Endothelial cell (in vitro differentiated cells): ENCODE measurements at regions not wholly inside any gene's neighbourhood (a gene's known extent, or its start where the extent isn't known, plus 50 kb on each side); places are given as distances from the start of the nearest gene placed in this dataset.

ENCODE experiments used
- DNase-seq: peaks from one replicate; pipeline ENCODE4 v3.0.0; 2021; ENCODE audit warnings: low spot score
- H3K27ac Mint-ChIP-seq: one replicate; pipeline ENCODE4 v1.8.0; 2021; ENCODE audit warnings: mixed read lengths, inconsistent platforms; ENCODE audit not compliant: unreplicated experiment
- H3K27me3 Mint-ChIP-seq: one replicate; pipeline ENCODE4 v1.8.0; 2021; ENCODE audit warnings: mild to moderate bottlenecking, moderate library complexity, mixed read lengths, inconsistent platforms; ENCODE audit not compliant: unreplicated experiment
- H3K36me3 Mint-ChIP-seq: one replicate; pipeline ENCODE4 v1.8.0; 2021; ENCODE audit warnings: mild to moderate bottlenecking, low read depth, mixed read lengths, inconsistent platforms; ENCODE audit not compliant: unreplicated experiment
- H3K4me1 Mint-ChIP-seq: one replicate; pipeline ENCODE4 v1.8.0; 2021; ENCODE audit warnings: mild to moderate bottlenecking, mixed read lengths, inconsistent platforms; ENCODE audit not compliant: unreplicated experiment
- H3K4me3 Mint-ChIP-seq: one replicate; pipeline ENCODE4 v1.8.0; 2021; ENCODE audit warnings: mild to moderate bottlenecking, mixed read lengths, inconsistent platforms; ENCODE audit not compliant: unreplicated experiment
- H3K9me3 Mint-ChIP-seq: one replicate; pipeline ENCODE4 v1.8.0; 2021; ENCODE audit warnings: mixed read lengths, inconsistent platforms; ENCODE audit not compliant: unreplicated experiment
- TF ChIP-seq, protein P1 (sequence below): fragments of 200-600 bp; sonication (generic); IDR thresholded peaks from one replicate; pipeline ENCODE4 v1.5.0; 2021; ENCODE audit warnings: antibody characterized with exemption; ENCODE audit not compliant: unreplicated experiment

- peak; percentile 43 for DNase-seq
- H3K27ac Mint-ChIP-seq, result peak overlapping the region; percentile 18
Observed at GRCh38 chr21:31557421-31558188, 101.9 kb upstream of the SOD1 start.

DNA sequence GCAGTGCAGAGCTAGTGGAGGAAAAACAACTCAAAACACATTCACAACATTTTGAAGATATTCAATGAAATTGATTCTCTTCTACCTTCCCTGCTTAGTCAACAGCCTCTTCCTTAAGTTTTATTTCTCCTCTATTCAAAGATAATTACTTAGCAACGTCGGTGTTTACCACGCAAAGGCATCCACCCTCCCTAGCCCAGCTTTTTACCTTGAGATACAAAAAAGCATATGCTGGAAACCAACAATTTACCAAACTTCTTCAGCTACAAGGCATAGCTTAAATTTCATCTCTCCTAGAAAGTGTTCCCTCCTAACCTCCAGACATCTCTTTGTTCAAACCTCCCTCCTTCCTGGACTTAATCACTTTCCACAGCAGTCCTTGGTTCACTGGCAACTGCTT lies 102.8 kb upstream of the SOD1 start:
- peaks cover 24% of the 10 kb centered on the region for H3K36me3 Mint-ChIP-seq
- H3K27ac Mint-ChIP-seq, result peak overlapping the region; percentile 100
- H3K27me3 Mint-ChIP-seq, result peaks cover 30% of the 10 kb centered on the region
- TF ChIP-seq, protein P1, sequence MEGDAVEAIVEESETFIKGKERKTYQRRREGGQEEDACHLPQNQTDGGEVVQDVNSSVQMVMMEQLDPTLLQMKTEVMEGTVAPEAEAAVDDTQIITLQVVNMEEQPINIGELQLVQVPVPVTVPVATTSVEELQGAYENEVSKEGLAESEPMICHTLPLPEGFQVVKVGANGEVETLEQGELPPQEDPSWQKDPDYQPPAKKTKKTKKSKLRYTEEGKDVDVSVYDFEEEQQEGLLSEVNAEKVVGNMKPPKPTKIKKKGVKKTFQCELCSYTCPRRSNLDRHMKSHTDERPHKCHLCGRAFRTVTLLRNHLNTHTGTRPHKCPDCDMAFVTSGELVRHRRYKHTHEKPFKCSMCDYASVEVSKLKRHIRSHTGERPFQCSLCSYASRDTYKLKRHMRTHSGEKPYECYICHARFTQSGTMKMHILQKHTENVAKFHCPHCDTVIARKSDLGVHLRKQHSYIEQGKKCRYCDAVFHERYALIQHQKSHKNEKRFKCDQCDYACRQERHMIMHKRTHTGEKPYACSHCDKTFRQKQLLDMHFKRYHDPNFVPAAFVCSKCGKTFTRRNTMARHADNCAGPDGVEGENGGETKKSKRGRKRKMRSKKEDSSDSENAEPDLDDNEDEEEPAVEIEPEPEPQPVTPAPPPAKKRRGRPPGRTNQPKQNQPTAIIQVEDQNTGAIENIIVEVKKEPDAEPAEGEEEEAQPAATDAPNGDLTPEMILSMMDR, result no peak
- no peak for DNase-seq
- no peaks in the 10 kb centered on the region for H3K9me3 Mint-ChIP-seq
- H3K4me1 Mint-ChIP-seq, result peaks cover 58% of the 10 kb centered on the region
- peak overlapping the region; percentile 84 for H3K4me3 Mint-ChIP-seq

More at GRCh38 chr21:31557421-31558188, 101.9 kb upstream of the SOD1 start:
- peak overlapping the region; percentile 84 for H3K4me3 Mint-ChIP-seq
- peaks cover 23% of the 10 kb centered on the region for H3K36me3 Mint-ChIP-seq
- peaks cover 31% of the 10 kb centered on the region for H3K27me3 Mint-ChIP-seq
- no peaks in the 10 kb centered on the region for H3K9me3 Mint-ChIP-seq
- TF ChIP-seq, protein P1, result no peak
- peaks cover 54% of the 10 kb centered on the region for H3K4me1 Mint-ChIP-seq

DNA sequence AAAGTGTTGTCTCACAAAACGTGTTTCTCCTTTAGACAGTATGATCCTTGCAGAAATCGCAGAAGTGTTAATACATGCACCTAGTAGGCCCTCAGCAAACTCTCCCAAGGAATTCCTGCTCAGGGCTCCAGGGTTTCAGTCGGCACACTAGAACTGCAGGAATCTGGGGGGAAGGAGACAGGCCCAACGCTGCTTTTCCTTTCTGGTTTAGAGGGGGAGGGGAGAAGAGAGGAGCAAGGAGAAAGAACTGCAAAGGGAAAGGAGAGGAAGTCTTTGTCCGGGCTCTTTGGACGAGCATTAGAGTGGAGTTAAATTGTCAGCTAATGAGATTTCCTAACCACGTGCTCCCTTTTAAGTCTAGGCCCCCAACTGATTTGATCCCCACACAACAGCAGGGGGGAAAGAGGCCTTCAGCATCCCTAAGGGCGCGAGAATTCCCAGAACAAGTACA lies 103.7 kb upstream of the SOD1 start:
- H3K36me3 Mint-ChIP-seq, result peaks cover 24% of the 10 kb centered on the region
- peak overlapping the region; percentile 84 for H3K4me3 Mint-ChIP-seq
- H3K27ac Mint-ChIP-seq, result peak overlapping the region; percentile 100
- H3K4me1 Mint-ChIP-seq, result peaks cover 60% of the 10 kb centered on the region
- TF ChIP-seq, protein P1, result no peak
- H3K9me3 Mint-ChIP-seq, result no peaks in the 10 kb centered on the region
- DNase-seq, result peak; percentile 6
- peaks cover 30% of the 10 kb centered on the region for H3K27me3 Mint-ChIP-seq

- peak; percentile 44 for DNase-seq
- TF ChIP-seq, protein P1, result no peak
- peaks cover 31% of the 10 kb centered on the region for H3K36me3 Mint-ChIP-seq
- peak overlapping the region; percentile 100 for H3K27ac Mint-ChIP-seq
- peak overlapping the region; percentile 84 for H3K4me3 Mint-ChIP-seq
- no peaks in the 10 kb centered on the region for H3K9me3 Mint-ChIP-seq
- H3K4me1 Mint-ChIP-seq, result peaks cover 52% of the 10 kb centered on the region
- peaks cover 23% of the 10 kb centered on the region for H3K27me3 Mint-ChIP-seq
Observed at GRCh38 chr21:31554511-31555022, 104.9 kb upstream of the SOD1 start.

DNA sequence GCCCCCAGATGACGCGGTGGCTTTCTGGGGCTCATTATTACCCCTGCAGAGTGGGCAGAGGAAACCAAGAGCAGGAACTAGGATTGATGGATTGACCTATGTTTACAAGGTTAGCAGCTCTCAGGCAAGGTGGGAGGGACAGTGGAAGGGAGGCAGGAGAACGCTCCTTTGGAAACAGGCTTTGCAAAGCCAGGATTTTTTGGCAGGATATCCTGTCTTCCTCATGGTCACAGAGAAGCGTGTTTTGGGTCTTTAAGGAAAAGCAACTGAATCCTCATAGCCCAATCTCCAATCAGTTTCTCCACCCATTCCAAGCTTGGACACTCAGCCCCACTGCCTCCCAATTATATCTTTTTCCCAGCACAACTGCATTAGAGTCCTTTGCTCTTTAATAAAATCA lies 105.6 kb upstream of the SOD1 start:
- H3K36me3 Mint-ChIP-seq, result peaks cover 31% of the 10 kb centered on the region
- no peak for DNase-seq
- H3K9me3 Mint-ChIP-seq, result no peaks in the 10 kb centered on the region
- H3K27ac Mint-ChIP-seq, result peak overlapping the region; percentile 100
- TF ChIP-seq, protein P1, result no peak
- H3K4me3 Mint-ChIP-seq, result peak overlapping the region; percentile 84
- H3K4me1 Mint-ChIP-seq, result peaks cover 54% of the 10 kb centered on the region
- peaks cover 25% of the 10 kb centered on the region for H3K27me3 Mint-ChIP-seq
